Esophagus muscularis mucosa (tissue), 4 donors: ENCODE measurements at regions not wholly inside any gene's neighbourhood (a gene's known extent, or its start where the extent isn't known, plus 50 kb on each side); places are given as distances from the start of the nearest gene placed in this dataset.

Experiments used
- DNase-seq: peaks from one replicate; pipeline ENCODE4 v3.0.0-alpha.2; 2017; ENCODE audit errors: extremely low spot score
- H3K27ac ChIP-seq, 4 donors: fragments of 200-600 bp; sonication (generic); replicated peaks in 1 of 4; 1 replicate in 3 of 4; 2 replicates in 1 of 4; pipeline ENCODE4 v1.5.1; 2016 to 2019; ENCODE audit warnings: mild to moderate bottlenecking in 1 of 4
- H3K27me3 ChIP-seq, 4 donors: fragments of 200-600 bp; sonication (generic); one replicate each; pipeline versions ENCODE4 v1.5.1 to v1.6.0; 2016 to 2019
- H3K36me3 ChIP-seq, 4 donors: fragments of 200-600 bp; sonication (generic); one replicate each; pipeline ENCODE4 v1.5.1; 2016 to 2019
- H3K4me1 ChIP-seq, 4 donors: fragments of 200-600 bp; sonication (generic); one replicate each; pipeline ENCODE4 v1.5.1; 2016 to 2019
- H3K4me3 ChIP-seq, 4 donors: fragments of 200-600 bp; sonication (generic); 1 replicate in 2 of 4; 2 replicates in 2 of 4; pipeline ENCODE4 v1.5.1; 2016 to 2019; ENCODE audit warnings: mild to moderate bottlenecking in 4 of 4, moderate library complexity in 1 of 4
- H3K9me3 ChIP-seq, 4 donors: fragments of 200-600 bp; sonication (generic); 1 replicate in 3 of 4; 2 replicates in 1 of 4; pipeline ENCODE4 v1.5.1; 2016 to 2019
- EP300 ChIP-seq: sonication (generic); formaldehyde crosslinking; IDR thresholded peaks from one replicate; pipeline ENCODE4 v1.6.1; 2017; ENCODE audit warnings: antibody characterized with exemption
- POLR2A ChIP-seq: fragments of 450-650 bp; IDR thresholded peaks from one replicate; pipeline ENCODE4 v1.6.1; 2017; ENCODE audit warnings: antibody characterized with exemption, moderate library complexity, mild to moderate bottlenecking, low read depth
- POLR2AphosphoS5 ChIP-seq, 2 donors: sonication (generic); formaldehyde crosslinking; IDR thresholded peaks; one replicate each; pipeline ENCODE4 v1.6.1; 2017; ENCODE audit warnings: antibody characterized with exemption in 2 of 2
- WGBS: methylation state at CpG from one replicate; pipeline ENCODE4 v1.1.5; 2018; 5-methylcytosine and 5-hydroxymethylcytosine counted together
- intact Hi-C: fragments of 100-400 bp; cut with DNase I; formaldehyde crosslinking; loops from one replicate; pipeline ENCODE4 v1.15.1; 2023
- TF ChIP-seq, protein P1 (sequence below), 3 experiments: fragments of 200-600 bp in 2 of 3; fragments of 450-650 bp in 1 of 3; sonication (generic) in 2 of 3; IDR thresholded peaks; one replicate each; pipeline ENCODE4 v1.5.1; 2017 to 2019; ENCODE audit warnings: antibody characterized with exemption in 3 of 3, mild to moderate bottlenecking in 2 of 3, moderate library complexity in 1 of 3

DNA sequence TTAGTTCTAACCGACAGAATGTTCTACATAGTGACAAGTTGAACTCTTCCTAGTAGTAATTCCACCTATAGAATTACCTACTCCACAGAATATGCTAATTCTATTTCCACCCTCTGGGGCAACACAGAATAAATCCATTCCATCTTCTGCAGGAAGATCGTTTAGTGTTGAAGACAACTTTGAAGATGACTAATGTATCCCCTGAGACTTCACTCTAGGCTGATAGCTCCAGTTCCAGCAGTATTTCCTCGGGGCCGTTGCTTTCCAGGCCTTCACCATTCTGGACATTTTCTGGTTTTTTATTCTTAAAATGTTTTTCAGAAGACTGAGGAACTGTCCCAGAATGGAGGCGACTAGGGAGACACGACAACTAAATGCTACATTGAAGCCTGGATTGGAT lies 61.0 kb upstream of the CSF1 start:
- intact Hi-C loops, result no loop called here
- WGBS, result 54% methylated on average over 6 of the region's 6 CpGs
- peaks cover 0 to 9% (median 4%) of the 10 kb centered on the region in 4 donors for H3K4me1 ChIP-seq

DNA sequence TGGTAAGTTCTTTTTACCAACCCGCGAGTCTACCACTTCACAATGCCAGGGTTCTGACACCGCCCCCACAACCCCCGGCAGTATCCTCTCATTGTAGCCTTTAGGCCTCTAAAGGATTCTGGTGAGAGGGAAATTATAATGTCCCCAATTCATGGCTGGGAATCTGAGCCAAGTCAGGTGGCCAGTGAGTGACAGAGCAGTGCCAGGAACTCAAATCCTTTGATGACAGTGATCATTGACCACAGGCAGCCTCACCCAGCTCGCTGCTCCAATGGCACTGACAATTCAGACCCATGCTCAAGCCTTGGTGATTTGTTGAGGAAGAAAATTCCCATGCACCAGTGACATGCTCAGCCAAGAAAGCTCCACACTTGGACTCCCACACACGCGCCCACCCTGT lies 63.4 kb upstream of the CSF1 start:
- H3K4me3 ChIP-seq, result no peak overlapping the region
- no peak for DNase-seq
- no peak overlapping the region for H3K27ac ChIP-seq
- 97% methylated on average over 4 of the region's 7 CpGs for WGBS
- no peaks in the 10 kb centered on the region for H3K27me3 ChIP-seq
- no peaks in the 10 kb centered on the region for H3K36me3 ChIP-seq
- H3K4me1 ChIP-seq, result peaks cover 0 to 9% (median 2%) of the 10 kb centered on the region in 4 donors
- no peaks in the 10 kb centered on the region for H3K9me3 ChIP-seq
- TF ChIP-seq EP300 (no peak), POLR2AphosphoS5 (IDR thresholded peaks at IDR 0.05) (no peak), POLR2A (no peak)
- TF ChIP-seq, protein P1, sequence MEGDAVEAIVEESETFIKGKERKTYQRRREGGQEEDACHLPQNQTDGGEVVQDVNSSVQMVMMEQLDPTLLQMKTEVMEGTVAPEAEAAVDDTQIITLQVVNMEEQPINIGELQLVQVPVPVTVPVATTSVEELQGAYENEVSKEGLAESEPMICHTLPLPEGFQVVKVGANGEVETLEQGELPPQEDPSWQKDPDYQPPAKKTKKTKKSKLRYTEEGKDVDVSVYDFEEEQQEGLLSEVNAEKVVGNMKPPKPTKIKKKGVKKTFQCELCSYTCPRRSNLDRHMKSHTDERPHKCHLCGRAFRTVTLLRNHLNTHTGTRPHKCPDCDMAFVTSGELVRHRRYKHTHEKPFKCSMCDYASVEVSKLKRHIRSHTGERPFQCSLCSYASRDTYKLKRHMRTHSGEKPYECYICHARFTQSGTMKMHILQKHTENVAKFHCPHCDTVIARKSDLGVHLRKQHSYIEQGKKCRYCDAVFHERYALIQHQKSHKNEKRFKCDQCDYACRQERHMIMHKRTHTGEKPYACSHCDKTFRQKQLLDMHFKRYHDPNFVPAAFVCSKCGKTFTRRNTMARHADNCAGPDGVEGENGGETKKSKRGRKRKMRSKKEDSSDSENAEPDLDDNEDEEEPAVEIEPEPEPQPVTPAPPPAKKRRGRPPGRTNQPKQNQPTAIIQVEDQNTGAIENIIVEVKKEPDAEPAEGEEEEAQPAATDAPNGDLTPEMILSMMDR (IDR thresholded peaks at IDR 0.05), result no peak
- intact Hi-C loops, result no loop called here

More for the DNA sequence above, 61.0 kb upstream of the CSF1 start:
- no peak for TF ChIP-seq POLR2A
- no peak for TF ChIP-seq EP300
- TF ChIP-seq, protein P1 (IDR thresholded peaks at IDR 0.05), result no peak
- TF ChIP-seq POLR2AphosphoS5 (IDR thresholded peaks at IDR 0.05), result no peak
- no peaks in the 10 kb centered on the region for H3K36me3 ChIP-seq
- no peaks in the 10 kb centered on the region for H3K27me3 ChIP-seq
- no peak for DNase-seq
- H3K27ac ChIP-seq, result no peak overlapping the region
- H3K9me3 ChIP-seq, result no peaks in the 10 kb centered on the region
- no peak overlapping the region for H3K4me3 ChIP-seq

DNA sequence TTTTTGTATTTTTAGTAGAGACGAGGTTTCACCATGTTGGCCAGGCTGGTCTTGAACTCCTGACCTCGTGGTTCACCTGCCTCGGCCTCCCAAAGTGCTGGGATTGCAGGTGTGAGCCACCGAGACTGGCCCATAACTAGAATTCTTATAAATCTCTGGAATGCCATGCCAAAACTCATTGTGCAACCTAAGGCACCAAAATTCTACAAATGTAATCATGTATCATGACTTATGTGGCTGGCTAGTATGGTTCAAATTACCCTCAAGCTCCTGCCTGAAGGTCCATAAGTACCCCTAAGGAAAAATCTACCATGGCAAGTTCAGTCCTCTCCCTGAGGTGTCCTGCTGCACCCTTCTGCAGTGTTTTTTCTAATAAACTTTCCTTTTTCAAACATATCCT lies 63.8 kb upstream of the CSF1 start:
- no peaks in the 10 kb centered on the region for H3K9me3 ChIP-seq
- no peaks in the 10 kb centered on the region for H3K27me3 ChIP-seq
- H3K4me1 ChIP-seq, result peaks cover 0 to 6% (median under 1%) of the 10 kb centered on the region in 4 donors
- DNase-seq, result no peak
- intact Hi-C loops, result no loop called here
- no peaks in the 10 kb centered on the region for H3K36me3 ChIP-seq
- H3K27ac ChIP-seq, result no peak overlapping the region
- WGBS, result 95% methylated on average over 4 of the region's 4 CpGs
- H3K4me3 ChIP-seq, result no peak overlapping the region
- no peak for TF ChIP-seq POLR2A
- TF ChIP-seq, protein P1 (IDR thresholded peaks at IDR 0.05), result no peak
- no peak for TF ChIP-seq EP300
- TF ChIP-seq POLR2AphosphoS5 (IDR thresholded peaks at IDR 0.05), result no peak

DNA sequence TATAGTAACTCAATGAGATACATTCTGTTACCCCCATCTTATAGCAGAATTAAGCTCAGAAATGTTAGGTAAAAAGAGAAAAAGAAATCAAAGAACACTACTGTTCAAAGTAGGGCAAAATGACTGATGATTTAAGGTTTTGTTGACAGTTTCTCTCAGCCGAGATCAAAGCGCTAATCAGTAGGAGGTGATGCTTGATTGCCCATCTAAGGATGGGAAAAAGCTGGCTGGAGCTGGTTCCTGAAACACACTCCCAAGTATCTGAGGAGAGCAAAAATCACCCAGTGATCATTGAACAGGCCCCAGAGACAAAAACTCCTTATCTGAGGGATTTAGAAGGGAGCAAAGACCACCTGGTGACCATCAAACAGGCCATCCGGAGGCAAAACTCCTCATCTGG lies 64.5 kb upstream of the CSF1 start:
- WGBS, result 85% methylated on average over 3 of the region's 3 CpGs
- Histone ChIP-seq H3K9me3 (no peaks in the 10 kb centered on the region), H3K4me3 (no peak overlapping the region), H3K36me3 (no peaks in the 10 kb centered on the region), H3K27ac (no peak overlapping the region), H3K27me3 (no peaks in the 10 kb centered on the region), H3K4me1 (no peaks in the 10 kb centered on the region)
- no peak for DNase-seq
- intact Hi-C loops, result no loop called here
- TF ChIP-seq EP300, result no peak
- no peak for TF ChIP-seq POLR2AphosphoS5 (IDR thresholded peaks at IDR 0.05)
- TF ChIP-seq POLR2A, result no peak
- TF ChIP-seq, protein P1 (IDR thresholded peaks at IDR 0.05), result no peak

DNA sequence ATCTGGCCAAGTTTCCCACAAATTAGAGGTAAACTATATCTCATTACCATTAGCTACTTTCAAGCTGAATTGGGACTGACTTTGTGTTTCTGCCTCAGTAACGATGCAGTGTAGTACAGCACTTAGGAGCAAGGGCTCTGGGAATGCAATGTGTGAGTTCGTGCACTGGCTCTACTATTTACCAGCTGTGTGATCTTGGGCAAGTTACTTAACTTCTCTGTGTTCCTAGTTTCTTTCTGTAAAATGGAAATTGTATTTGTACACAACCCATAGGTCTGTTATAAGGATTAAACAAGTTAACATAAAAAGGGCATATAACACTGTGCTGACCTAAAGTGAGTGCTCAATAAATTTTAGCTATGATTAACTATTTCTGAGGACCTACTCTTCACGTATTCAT lies 65.0 kb upstream of the CSF1 start:
- Histone ChIP-seq H3K4me3 (no peak overlapping the region), H3K4me1 (no peaks in the 10 kb centered on the region), H3K9me3 (no peaks in the 10 kb centered on the region), H3K36me3 (no peaks in the 10 kb centered on the region), H3K27me3 (no peaks in the 10 kb centered on the region), H3K27ac (no peak overlapping the region)
- no peak for TF ChIP-seq POLR2A
- no peak for TF ChIP-seq EP300
- TF ChIP-seq POLR2AphosphoS5 (IDR thresholded peaks at IDR 0.05), result no peak
- TF ChIP-seq, protein P1 (IDR thresholded peaks at IDR 0.05), result no peak
- DNase-seq, result no peak
- WGBS, result 89% methylated on average over 3 of the region's 3 CpGs
- intact Hi-C loops, result no loop called here
